SU-DHL-6 (cell line): ENCODE measurements at regions not wholly inside any gene's neighbourhood (a gene's known extent, or its start where the extent isn't known, plus 50 kb on each side); places are given as distances from the start of the nearest gene placed in this dataset.

Experiments used
- EZH2phosphoT487 ChIP-seq: fragments of 200-600 bp; sonication (generic), shearing (Covaris generic); conservative IDR thresholded peaks from 2 replicates; pipeline ENCODE4 v1.6.1; 2018; ENCODE audit warnings: mild to moderate bottlenecking, antibody characterized with exemption, low read length, moderate library complexity, mixed read lengths
- TF ChIP-seq, protein P1 (sequence below): fragments of 200-600 bp; sonication (generic); IDR thresholded peaks from one replicate; pipeline ENCODE4 v1.5.1; 2017; ENCODE audit warnings: antibody characterized with exemption, mild to moderate bottlenecking, low read length, moderate library complexity; ENCODE audit not compliant: insufficient read depth, poor library complexity, severe bottlenecking

DNA sequence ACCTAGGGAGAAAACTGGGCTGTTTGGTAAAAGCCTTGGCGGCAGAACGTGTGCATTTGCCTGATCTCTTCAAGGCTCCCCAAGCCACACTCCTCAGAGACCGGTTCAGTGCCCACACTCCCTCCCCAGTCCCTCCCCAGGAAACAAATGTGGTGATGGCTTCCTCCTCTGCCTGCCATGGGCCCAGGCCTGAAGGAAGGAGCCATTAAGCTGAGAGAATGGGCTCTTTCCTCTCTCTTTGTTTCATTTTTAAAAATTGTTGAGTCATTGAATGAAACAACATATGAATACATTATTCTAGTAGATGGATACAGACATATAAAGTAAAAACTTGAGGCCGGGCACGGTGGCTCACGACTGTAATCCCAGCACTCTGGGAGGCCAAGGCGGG is 50.6 kb upstream of the YWHAQ start:
- TF ChIP-seq, protein P1, sequence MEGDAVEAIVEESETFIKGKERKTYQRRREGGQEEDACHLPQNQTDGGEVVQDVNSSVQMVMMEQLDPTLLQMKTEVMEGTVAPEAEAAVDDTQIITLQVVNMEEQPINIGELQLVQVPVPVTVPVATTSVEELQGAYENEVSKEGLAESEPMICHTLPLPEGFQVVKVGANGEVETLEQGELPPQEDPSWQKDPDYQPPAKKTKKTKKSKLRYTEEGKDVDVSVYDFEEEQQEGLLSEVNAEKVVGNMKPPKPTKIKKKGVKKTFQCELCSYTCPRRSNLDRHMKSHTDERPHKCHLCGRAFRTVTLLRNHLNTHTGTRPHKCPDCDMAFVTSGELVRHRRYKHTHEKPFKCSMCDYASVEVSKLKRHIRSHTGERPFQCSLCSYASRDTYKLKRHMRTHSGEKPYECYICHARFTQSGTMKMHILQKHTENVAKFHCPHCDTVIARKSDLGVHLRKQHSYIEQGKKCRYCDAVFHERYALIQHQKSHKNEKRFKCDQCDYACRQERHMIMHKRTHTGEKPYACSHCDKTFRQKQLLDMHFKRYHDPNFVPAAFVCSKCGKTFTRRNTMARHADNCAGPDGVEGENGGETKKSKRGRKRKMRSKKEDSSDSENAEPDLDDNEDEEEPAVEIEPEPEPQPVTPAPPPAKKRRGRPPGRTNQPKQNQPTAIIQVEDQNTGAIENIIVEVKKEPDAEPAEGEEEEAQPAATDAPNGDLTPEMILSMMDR = no peak
- TF ChIP-seq EZH2phosphoT487 = no peak
